ENCODE measurements at regions not wholly inside any gene's neighbourhood (a gene's known extent, or its start where the extent isn't known, plus 50 kb on each side); places are given as distances from the start of the nearest gene placed in this dataset.
A peak's percentile ranks its signal among the peaks of the same experiment; 100 is the strongest.

- DNase-seq (ENCODE audit: insufficient read length) = no peak
- no peak for FAIRE-seq
- TF ChIP-seq POLR2AphosphoS5 (IDR thresholded peaks at IDR 0.05; ENCODE audit: low read depth, low read length) (no peak), POLR2A (IDR thresholded peaks at IDR 0.05; ENCODE audit: low read depth, low read length) (no peak), TAF1 (IDR thresholded peaks at IDR 0.05; ENCODE audit: borderline replicate concordance, low read depth, low read length) (no peak)
These were observed 138.9 kb upstream of the UBE2E1 start for GRCh38 chr3:23666818-23667217.

GRCh38 chr3:23667536-23668429 lies 138.0 kb upstream of the UBE2E1 start:
- DNase-seq (ENCODE audit: insufficient read length) = no peak
- TF ChIP-seq POLR2AphosphoS5 (IDR thresholded peaks at IDR 0.05; ENCODE audit: low read depth, low read length) (no peak), POLR2A (IDR thresholded peaks at IDR 0.05; ENCODE audit: low read depth, low read length) (no peak), TAF1 (IDR thresholded peaks at IDR 0.05; ENCODE audit: borderline replicate concordance, low read depth, low read length) (no peak)
- peak; percentile 62 for FAIRE-seq

- TF ChIP-seq TAF1 (IDR thresholded peaks at IDR 0.05; ENCODE audit: borderline replicate concordance, low read depth, low read length) (no peak), POLR2A (IDR thresholded peaks at IDR 0.05; ENCODE audit: low read depth, low read length) (no peak)
- DNase-seq (ENCODE audit: insufficient read length) = no peak
These were observed 137.3 kb upstream of the UBE2E1 start for GRCh38 chr3:23668430-23668904.

GRCh38 chr3:23669541-23670255 lies 136.1 kb upstream of the UBE2E1 start:
- no peak for DNase-seq (ENCODE audit: insufficient read length)
- FAIRE-seq = no peak
- no peak for TF ChIP-seq POLR2AphosphoS5 (IDR thresholded peaks at IDR 0.05; ENCODE audit: low read depth, low read length)
- no peak for TF ChIP-seq TAF1 (IDR thresholded peaks at IDR 0.05; ENCODE audit: borderline replicate concordance, low read depth, low read length)
- TF ChIP-seq POLR2A (IDR thresholded peaks at IDR 0.05; ENCODE audit: low read depth, low read length) = no peak

More at GRCh38 chr3:23668430-23668904, 137.3 kb upstream of the UBE2E1 start:
- FAIRE-seq = no peak

GRCh38 chr3:23671851-23672589 lies 133.7 kb upstream of the UBE2E1 start:
- FAIRE-seq (no peak), DNase-seq (ENCODE audit: insufficient read length) (no peak)
- no peak for TF ChIP-seq POLR2A (IDR thresholded peaks at IDR 0.05; ENCODE audit: low read depth, low read length)

- DNase-seq (ENCODE audit: insufficient read length) = no peak
- no peak for FAIRE-seq
- TF ChIP-seq TAF1 (IDR thresholded peaks at IDR 0.05; ENCODE audit: borderline replicate concordance, low read depth, low read length) (no peak), POLR2A (IDR thresholded peaks at IDR 0.05; ENCODE audit: low read depth, low read length) (no peak)
These were observed 133.1 kb upstream of the UBE2E1 start for GRCh38 chr3:23672628-23673027.

- FAIRE-seq (no peak), DNase-seq (ENCODE audit: insufficient read length) (no peak)
- TF ChIP-seq POLR2AphosphoS5 (IDR thresholded peaks at IDR 0.05; ENCODE audit: low read depth, low read length) = no peak
- no peak for TF ChIP-seq POLR2A (IDR thresholded peaks at IDR 0.05; ENCODE audit: low read depth, low read length)
- TF ChIP-seq TAF1 (IDR thresholded peaks at IDR 0.05; ENCODE audit: borderline replicate concordance, low read depth, low read length) = no peak
These were observed 130.7 kb upstream of the UBE2E1 start for GRCh38 chr3:23675010-23675409.

- FAIRE-seq = no peak
- TF ChIP-seq POLR2A (IDR thresholded peaks at IDR 0.05; ENCODE audit: low read depth, low read length) (no peak), POLR2AphosphoS5 (IDR thresholded peaks at IDR 0.05; ENCODE audit: low read depth, low read length) (no peak), TAF1 (IDR thresholded peaks at IDR 0.05; ENCODE audit: borderline replicate concordance, low read depth, low read length) (no peak)
- no peak for DNase-seq (ENCODE audit: insufficient read length)
These were observed 129.7 kb upstream of the UBE2E1 start for GRCh38 chr3:23676093-23676492.

- TF ChIP-seq POLR2AphosphoS5 (IDR thresholded peaks at IDR 0.05; ENCODE audit: low read depth, low read length) (no peak), POLR2A (IDR thresholded peaks at IDR 0.05; ENCODE audit: low read depth, low read length) (no peak), TAF1 (IDR thresholded peaks at IDR 0.05; ENCODE audit: borderline replicate concordance, low read depth, low read length) (no peak)
- DNase-seq (ENCODE audit: insufficient read length) (no peak), FAIRE-seq (no peak)
These were observed 123.1 kb upstream of the UBE2E1 start for GRCh38 chr3:23682646-23683045.

- no peak for FAIRE-seq
- TF ChIP-seq TAF1 (IDR thresholded peaks at IDR 0.05; ENCODE audit: borderline replicate concordance, low read depth, low read length) (no peak), POLR2A (IDR thresholded peaks at IDR 0.05; ENCODE audit: low read depth, low read length) (no peak), POLR2AphosphoS5 (IDR thresholded peaks at IDR 0.05; ENCODE audit: low read depth, low read length) (no peak)
- no peak for DNase-seq (ENCODE audit: insufficient read length)
These were observed 120.1 kb upstream of the UBE2E1 start for GRCh38 chr3:23685541-23686258.

- FAIRE-seq = no peak
- no peak for DNase-seq (ENCODE audit: insufficient read length)
- TF ChIP-seq TAF1 (IDR thresholded peaks at IDR 0.05; ENCODE audit: borderline replicate concordance, low read depth, low read length) (no peak), POLR2A (IDR thresholded peaks at IDR 0.05; ENCODE audit: low read depth, low read length) (no peak), POLR2AphosphoS5 (IDR thresholded peaks at IDR 0.05; ENCODE audit: low read depth, low read length) (no peak)
These were observed 119.2 kb upstream of the UBE2E1 start for GRCh38 chr3:23686519-23686918.

Data from GM12892 (cell line).